ENCODE measurements at regions not wholly inside any gene's neighbourhood (a gene's known extent, or its start where the extent isn't known, plus 50 kb on each side); places are given as distances from the start of the nearest gene placed in this dataset.
"Not testable (repeated sequence)": the region's sequence is repeated elsewhere in the genome, so short reads cannot be mapped to it uniquely, and the experiment has no call there.

DNA sequence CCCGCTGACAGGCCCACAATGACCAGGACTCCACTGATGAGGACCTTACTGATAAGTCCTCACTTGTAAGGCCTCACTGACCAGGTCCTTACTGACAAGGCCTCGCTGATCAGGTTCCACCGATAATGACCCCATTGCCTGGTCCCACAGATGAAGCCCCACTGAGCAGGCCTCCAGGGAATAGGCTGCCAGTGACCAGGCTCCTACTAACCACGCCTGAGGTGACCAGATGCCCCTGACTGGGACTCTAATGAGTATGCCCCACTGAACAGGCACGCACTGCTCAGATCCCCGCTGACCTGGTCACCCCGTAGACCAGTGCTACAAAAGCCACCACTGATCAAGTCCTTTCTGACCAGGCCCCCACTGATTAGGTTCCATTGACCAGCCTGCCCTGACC lies 241.2 kb downstream of the POTED start:
- H3K27me3 Mint-ChIP-seq (ENCODE audit: low read depth in 3 of 3); H3K4me3 Mint-ChIP-seq; H3K27ac Mint-ChIP-seq; H3K36me3 Mint-ChIP-seq; DNase-seq: not testable (repeated sequence)
- Mint-ChIP-seq H3K9me3 (peaks cover 0 to 17% (median 4%) of the 10 kb centered on the region in 6 donors), H3K4me1 (peaks cover 22 to 32% of the 10 kb centered on the region in 2 donors)

GRCh38 chr21:13849489-13849888 lies 239.9 kb downstream of the POTED start:
- not testable (repeated sequence) for DNase-seq, H3K4me3 Mint-ChIP-seq

DNA sequence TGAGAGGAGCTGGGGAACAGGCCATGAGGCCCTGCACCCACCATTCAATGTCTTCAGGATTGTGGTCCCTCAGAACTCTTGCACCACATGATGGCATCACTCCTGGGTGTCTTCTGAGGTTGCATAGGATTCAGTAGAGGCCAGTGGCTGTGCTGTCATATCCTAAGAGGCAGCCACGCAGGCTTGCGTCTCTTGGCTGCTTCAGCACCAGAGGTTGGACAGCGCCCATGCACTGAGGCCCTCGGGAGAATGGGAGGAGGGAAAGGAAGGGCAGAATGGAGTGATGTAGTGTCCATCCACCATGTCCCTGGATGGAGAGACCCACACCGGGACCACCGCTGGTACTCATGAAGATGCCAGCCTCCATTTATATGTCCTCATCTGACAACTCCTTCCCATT lies 237.1 kb downstream of the POTED start:
- not testable (repeated sequence) for DNase-seq; H3K27me3 Mint-ChIP-seq (ENCODE audit: low read depth in 3 of 3); H3K27ac Mint-ChIP-seq; H3K4me3 Mint-ChIP-seq
- peaks cover 0 to 12% (median 10%) of the 10 kb centered on the region in 3 donors for H3K36me3 Mint-ChIP-seq
- H3K4me1 Mint-ChIP-seq: peaks cover 6 to 11% of the 10 kb centered on the region in 2 donors
- H3K9me3 Mint-ChIP-seq: peaks cover 0 to 19% (median 5%) of the 10 kb centered on the region in 6 donors

More at GRCh38 chr21:13849489-13849888, 239.9 kb downstream of the POTED start:
- H3K27ac Mint-ChIP-seq; H3K36me3 Mint-ChIP-seq; H3K27me3 Mint-ChIP-seq (ENCODE audit: low read depth in 3 of 3): not testable (repeated sequence)
- Mint-ChIP-seq H3K4me1 (peaks cover 14 to 22% of the 10 kb centered on the region in 2 donors), H3K9me3 (peaks cover 0 to 13% (median 4%) of the 10 kb centered on the region in 6 donors)

- not testable (repeated sequence) for DNase-seq; H3K27ac Mint-ChIP-seq; H3K4me1 Mint-ChIP-seq; H3K27me3 Mint-ChIP-seq (ENCODE audit: low read depth in 3 of 3); H3K4me3 Mint-ChIP-seq
- Mint-ChIP-seq H3K36me3 (peaks cover 0 to 14% (median 10%) of the 10 kb centered on the region in 3 donors), H3K9me3 (peaks cover 0 to 12% (median 3%) of the 10 kb centered on the region in 6 donors)
These were observed 235.0 kb downstream of the POTED start for GRCh38 chr21:13844574-13844973.

DNA sequence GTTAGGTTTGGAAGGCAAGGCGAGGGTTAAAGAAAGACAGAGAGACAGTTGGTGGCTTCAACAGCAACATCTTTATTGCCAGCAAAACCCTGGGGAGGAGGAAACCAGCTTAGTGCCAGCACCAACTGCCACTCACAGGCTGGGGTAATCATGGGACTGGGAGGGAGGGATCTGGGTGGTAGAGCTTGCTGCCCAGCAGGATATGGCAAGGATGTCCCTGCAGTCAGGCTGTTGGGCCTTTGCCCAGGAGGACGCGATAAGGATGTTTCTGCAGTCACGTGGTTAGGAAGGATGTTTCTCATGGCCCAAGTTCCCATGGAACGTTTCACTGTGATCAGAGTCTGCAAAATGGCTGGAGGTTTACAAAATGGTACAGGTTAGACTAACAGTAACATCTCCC lies 233.5 kb downstream of the POTED start:
- not testable (repeated sequence) for H3K4me1 Mint-ChIP-seq; H3K27me3 Mint-ChIP-seq (ENCODE audit: low read depth in 3 of 3); DNase-seq; H3K4me3 Mint-ChIP-seq; H3K27ac Mint-ChIP-seq
- Mint-ChIP-seq H3K9me3 (peaks cover 0 to 10% (median 7%) of the 10 kb centered on the region in 6 donors), H3K36me3 (peaks cover 0 to 14% (median 10%) of the 10 kb centered on the region in 3 donors)

DNA sequence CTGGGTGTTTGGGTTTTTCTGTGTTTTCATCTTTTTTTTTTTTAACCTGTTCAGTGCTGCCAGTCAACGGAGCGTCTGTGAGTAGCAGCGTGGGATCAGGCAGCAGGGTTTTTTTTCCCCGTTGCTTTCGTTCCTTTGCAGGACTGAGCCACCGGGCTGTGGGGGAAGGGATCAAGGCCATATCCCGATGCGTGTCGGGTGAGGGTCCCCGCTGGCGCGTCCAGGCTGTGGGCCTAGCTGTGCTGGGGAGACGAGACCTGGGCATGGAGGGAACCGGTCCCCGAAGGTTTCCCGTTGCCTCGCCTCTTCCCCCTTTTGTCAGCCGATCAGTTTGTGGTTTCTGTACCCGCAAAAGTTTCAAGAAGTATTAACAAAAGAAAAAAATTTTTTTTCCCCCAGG lies 218.1 kb downstream of the POTED start:
- H3K27me3 Mint-ChIP-seq (ENCODE audit: low read depth in 3 of 3); H3K27ac Mint-ChIP-seq; H3K36me3 Mint-ChIP-seq; DNase-seq; H3K4me3 Mint-ChIP-seq: not testable (repeated sequence)
- Mint-ChIP-seq H3K9me3 (peaks cover 0 to 25% (median 6%) of the 10 kb centered on the region in 6 donors), H3K4me1 (peaks cover 19 to 22% of the 10 kb centered on the region in 2 donors)

- Mint-ChIP-seq H3K4me1 (peaks cover 19 to 22% of the 10 kb centered on the region in 2 donors), H3K27ac (no peak overlapping the region)
These were observed 217.6 kb downstream of the POTED start for GRCh38 chr21:13827201-13827600.

DNA sequence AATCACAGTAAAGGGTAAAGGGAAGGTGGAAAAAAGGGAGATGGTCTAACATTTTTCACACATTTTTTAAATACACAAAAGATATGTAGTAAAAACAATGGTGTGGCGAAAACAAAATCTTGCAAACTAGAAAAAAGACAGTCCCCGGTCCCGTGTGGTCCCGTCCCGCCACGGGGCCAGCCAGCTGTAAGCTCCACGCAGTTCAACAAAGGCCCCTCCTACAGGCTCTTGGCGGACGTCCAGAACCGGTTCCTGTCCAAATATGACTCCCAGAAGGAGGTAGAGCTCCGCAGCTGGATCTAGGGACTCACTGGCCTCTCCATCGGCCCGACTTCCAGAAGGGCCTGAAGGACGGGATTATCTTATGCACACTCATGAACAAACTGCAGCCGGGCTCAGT lies 216.9 kb downstream of the POTED start:
- not testable (repeated sequence) for H3K27ac Mint-ChIP-seq; H3K27me3 Mint-ChIP-seq (ENCODE audit: low read depth in 3 of 3); DNase-seq; H3K4me3 Mint-ChIP-seq; H3K36me3 Mint-ChIP-seq
- H3K4me1 Mint-ChIP-seq: peaks cover 19 to 22% of the 10 kb centered on the region in 2 donors
- H3K9me3 Mint-ChIP-seq: peaks cover 0 to 23% (median 6%) of the 10 kb centered on the region in 6 donors

More at GRCh38 chr21:13827201-13827600, 217.6 kb downstream of the POTED start:
- Mint-ChIP-seq H3K36me3 (peaks cover 0 to 3% (median 0%) of the 10 kb centered on the region in 3 donors), H3K4me3 (no peak overlapping the region), H3K27me3 (ENCODE audit: low read depth in 3 of 3) (peaks cover 0 to 4% (median 0%) of the 10 kb centered on the region in 3 donors), H3K9me3 (peaks cover 0 to 25% (median 6%) of the 10 kb centered on the region in 6 donors)
- DNase-seq: no peak

DNA sequence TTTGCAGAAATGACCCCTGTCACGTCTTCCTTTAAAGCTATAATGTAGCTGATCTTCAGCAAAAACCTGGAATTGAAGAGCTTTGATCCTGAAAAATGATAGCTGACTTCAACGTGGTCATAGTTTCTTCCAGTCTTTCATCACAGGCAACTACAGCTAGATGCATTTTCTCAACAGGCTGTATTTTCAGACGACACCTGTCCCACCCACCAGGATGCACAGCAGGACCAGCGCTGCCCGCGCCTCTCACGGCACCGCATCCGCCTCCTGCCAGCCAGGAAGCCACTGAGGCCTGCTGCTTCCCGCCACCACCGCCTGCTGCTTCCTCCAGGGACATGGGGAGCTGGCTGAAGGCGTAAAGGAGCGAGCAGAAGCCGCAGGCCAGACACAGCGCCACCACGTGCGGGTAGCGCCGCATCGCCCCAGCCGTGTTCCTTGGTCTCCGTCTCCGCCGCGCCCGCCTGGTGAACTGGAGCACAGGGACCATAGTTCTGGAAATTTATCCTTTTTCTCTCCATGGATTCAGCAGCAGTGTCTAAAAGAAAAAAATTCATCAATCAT lies 215.7 kb downstream of the POTED start:
- H3K27me3 Mint-ChIP-seq (ENCODE audit: low read depth in 3 of 3); H3K36me3 Mint-ChIP-seq; H3K4me3 Mint-ChIP-seq; DNase-seq; H3K27ac Mint-ChIP-seq: not testable (repeated sequence)
- Mint-ChIP-seq H3K4me1 (peaks cover 19 to 22% of the 10 kb centered on the region in 2 donors), H3K9me3 (peaks cover 0 to 25% (median 6%) of the 10 kb centered on the region in 6 donors)

GRCh38 chr21:13820286-13820685 lies 210.7 kb downstream of the POTED start:
- H3K4me1 Mint-ChIP-seq: peaks cover 19 to 21% of the 10 kb centered on the region in 2 donors
- DNase-seq; H3K4me3 Mint-ChIP-seq; H3K36me3 Mint-ChIP-seq; H3K27me3 Mint-ChIP-seq (ENCODE audit: low read depth in 3 of 3); H3K27ac Mint-ChIP-seq: not testable (repeated sequence)
- H3K9me3 Mint-ChIP-seq: peaks cover 0 to 13% (median 0%) of the 10 kb centered on the region in 6 donors

DNA sequence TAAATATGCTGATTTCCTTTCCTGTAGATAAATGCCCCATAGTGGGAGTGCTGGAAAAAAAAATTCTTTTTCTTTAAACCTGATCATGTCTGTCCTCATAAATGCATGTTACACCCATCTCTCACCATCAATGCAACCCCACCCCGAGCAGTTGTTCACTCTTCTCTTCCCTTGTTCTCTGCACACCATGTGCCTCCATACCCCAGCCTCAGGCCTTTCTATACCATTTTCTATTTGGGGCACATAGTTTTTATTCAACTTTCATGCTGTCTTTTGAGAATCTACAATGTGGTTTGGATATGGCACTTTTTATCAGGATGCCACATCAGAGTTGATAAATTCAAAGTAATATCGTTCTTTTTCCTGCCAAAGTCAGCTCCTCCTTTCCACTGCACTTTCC lies 202.6 kb downstream of the POTED start:
- H3K4me1 Mint-ChIP-seq; H3K36me3 Mint-ChIP-seq; H3K4me3 Mint-ChIP-seq; H3K27ac Mint-ChIP-seq; H3K27me3 Mint-ChIP-seq (ENCODE audit: low read depth in 3 of 3); DNase-seq; H3K9me3 Mint-ChIP-seq: not testable (repeated sequence)

- H3K27me3 Mint-ChIP-seq (ENCODE audit: low read depth in 3 of 3); H3K36me3 Mint-ChIP-seq; H3K27ac Mint-ChIP-seq; H3K4me3 Mint-ChIP-seq; H3K4me1 Mint-ChIP-seq; H3K9me3 Mint-ChIP-seq; DNase-seq: not testable (repeated sequence)
These were observed 201.0 kb downstream of the POTED start for GRCh38 chr21:13810559-13810958.

DNA sequence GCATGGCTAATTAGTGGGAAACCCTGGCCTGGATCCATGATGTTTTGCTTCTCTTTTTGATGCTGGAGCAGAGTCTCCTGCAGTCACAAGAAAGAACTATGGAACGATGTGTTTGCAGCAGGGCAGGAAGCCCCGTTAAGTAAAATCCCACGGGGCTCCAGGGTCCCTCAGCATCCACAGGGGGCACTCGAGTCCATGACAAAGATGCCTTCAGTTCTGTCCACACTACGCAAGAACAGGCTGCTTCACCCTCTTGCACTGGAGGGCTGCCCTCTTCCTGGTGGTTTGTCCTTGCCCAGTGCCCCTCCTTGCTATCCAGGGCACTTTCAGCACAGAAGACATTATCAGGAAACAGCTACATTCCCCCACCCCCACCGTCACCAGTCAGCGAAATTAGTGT lies 196.9 kb downstream of the POTED start:
- H3K4me1 Mint-ChIP-seq; H3K27ac Mint-ChIP-seq; H3K36me3 Mint-ChIP-seq; H3K9me3 Mint-ChIP-seq; H3K4me3 Mint-ChIP-seq; H3K27me3 Mint-ChIP-seq (ENCODE audit: low read depth in 3 of 3); DNase-seq: not testable (repeated sequence)

GRCh38 chr21:13802757-13803156 lies 193.2 kb downstream of the POTED start:
- DNase-seq; H3K4me1 Mint-ChIP-seq; H3K27ac Mint-ChIP-seq; H3K9me3 Mint-ChIP-seq; H3K27me3 Mint-ChIP-seq (ENCODE audit: low read depth in 3 of 3); H3K4me3 Mint-ChIP-seq; H3K36me3 Mint-ChIP-seq: not testable (repeated sequence)
